ENCODE measurements at regions not wholly inside any gene's neighbourhood (a gene's known extent, or its start where the extent isn't known, plus 50 kb on each side); places are given as distances from the start of the nearest gene placed in this dataset.

GRCh38 chr3:20648294-20648693 is 462.3 kb upstream of the SGO1 start:
- H3K79me2 ChIP-seq (ENCODE audit: insufficient read depth, low read length), result no peaks in the 10 kb centered on the region
- H3K27me3 ChIP-seq (ENCODE audit: insufficient read depth, low read length, poor library complexity, severe bottlenecking), result no peaks in the 10 kb centered on the region
- H3K4me2 ChIP-seq (ENCODE audit: low read depth, low read length, poor library complexity, severe bottlenecking), result no peak overlapping the region
- no peak overlapping the region for H3K9ac ChIP-seq (ENCODE audit: low read depth, low read length, poor library complexity, severe bottlenecking)
- H2AFZ ChIP-seq (ENCODE audit: low read length), result no peak overlapping the region
- H3F3A ChIP-seq (ENCODE audit: low read depth), result no peaks in the 10 kb centered on the region
- H3K9me3 ChIP-seq (ENCODE audit: insufficient read depth, low read depth, low read length), result no peaks in the 10 kb centered on the region
- no peak for TF ChIP-seq EZH2phosphoT487 (IDR thresholded peaks at IDR 0.05; ENCODE audit: borderline replicate concordance)
- TF ChIP-seq CTCF (conservative IDR thresholded peaks at IDR 0.05; ENCODE audit: low read length), result no peak
- no peaks in the 10 kb centered on the region for H3K36me3 ChIP-seq (ENCODE audit: insufficient read depth, low read length)
- no peaks in the 10 kb centered on the region for H4K20me1 ChIP-seq (ENCODE audit: insufficient read depth, low read length, poor library complexity, severe bottlenecking)
- H3K9me2 ChIP-seq (replicated peaks; ENCODE audit: low read depth, low read length), result no peaks in the 10 kb centered on the region
- no peaks in the 10 kb centered on the region for H3K4me1 ChIP-seq (ENCODE audit: insufficient read depth, low read length, poor library complexity, severe bottlenecking)
- no peak overlapping the region for H3K4me3 ChIP-seq (ENCODE audit: low read length, poor library complexity, severe bottlenecking)

GRCh38 chr3:20646425-20646824 is 460.4 kb upstream of the SGO1 start:
- Histone ChIP-seq H3K9me2 (replicated peaks; ENCODE audit: low read depth, low read length) (no peaks in the 10 kb centered on the region), H3K9ac (ENCODE audit: low read depth, low read length, poor library complexity, severe bottlenecking) (no peak overlapping the region), H3K36me3 (ENCODE audit: insufficient read depth, low read length) (no peaks in the 10 kb centered on the region), H3K9me3 (ENCODE audit: insufficient read depth, low read depth, low read length) (no peaks in the 10 kb centered on the region), H4K20me1 (ENCODE audit: insufficient read depth, low read length, poor library complexity, severe bottlenecking) (no peaks in the 10 kb centered on the region), H3K27me3 (ENCODE audit: insufficient read depth, low read length, poor library complexity, severe bottlenecking) (no peaks in the 10 kb centered on the region), H3K4me2 (ENCODE audit: low read depth, low read length, poor library complexity, severe bottlenecking) (no peak overlapping the region), H2AFZ (ENCODE audit: low read length) (no peak overlapping the region), H3K4me1 (ENCODE audit: insufficient read depth, low read length, poor library complexity, severe bottlenecking) (no peaks in the 10 kb centered on the region), H3F3A (ENCODE audit: low read depth) (no peaks in the 10 kb centered on the region), H3K4me3 (ENCODE audit: low read length, poor library complexity, severe bottlenecking) (no peak overlapping the region), H3K79me2 (ENCODE audit: insufficient read depth, low read length) (no peaks in the 10 kb centered on the region)
- no peak for TF ChIP-seq EZH2phosphoT487 (IDR thresholded peaks at IDR 0.05; ENCODE audit: borderline replicate concordance)
- no peak for TF ChIP-seq CTCF (conservative IDR thresholded peaks at IDR 0.05; ENCODE audit: low read length)

- H3F3A ChIP-seq (ENCODE audit: low read depth), result no peaks in the 10 kb centered on the region
- H3K27me3 ChIP-seq (ENCODE audit: insufficient read depth, low read length, poor library complexity, severe bottlenecking), result no peaks in the 10 kb centered on the region
- no peak overlapping the region for H3K9ac ChIP-seq (ENCODE audit: low read depth, low read length, poor library complexity, severe bottlenecking)
- H3K4me3 ChIP-seq (ENCODE audit: low read length, poor library complexity, severe bottlenecking), result no peak overlapping the region
- TF ChIP-seq EZH2phosphoT487 (IDR thresholded peaks at IDR 0.05; ENCODE audit: borderline replicate concordance), result no peak
- TF ChIP-seq CTCF (conservative IDR thresholded peaks at IDR 0.05; ENCODE audit: low read length), result no peak
- no peaks in the 10 kb centered on the region for H3K36me3 ChIP-seq (ENCODE audit: insufficient read depth, low read length)
- H3K4me1 ChIP-seq (ENCODE audit: insufficient read depth, low read length, poor library complexity, severe bottlenecking), result no peaks in the 10 kb centered on the region
- no peaks in the 10 kb centered on the region for H3K9me2 ChIP-seq (replicated peaks; ENCODE audit: low read depth, low read length)
- H2AFZ ChIP-seq (ENCODE audit: low read length), result no peak overlapping the region
- no peaks in the 10 kb centered on the region for H3K9me3 ChIP-seq (ENCODE audit: insufficient read depth, low read depth, low read length)
- no peaks in the 10 kb centered on the region for H4K20me1 ChIP-seq (ENCODE audit: insufficient read depth, low read length, poor library complexity, severe bottlenecking)
- H3K4me2 ChIP-seq (ENCODE audit: low read depth, low read length, poor library complexity, severe bottlenecking), result no peak overlapping the region
- H3K79me2 ChIP-seq (ENCODE audit: insufficient read depth, low read length), result no peaks in the 10 kb centered on the region
Measured at GRCh38 chr3:20645340-20645739, 459.3 kb upstream of the SGO1 start.

All from Loucy (cell line).